OCI-LY7 (cell line): ENCODE measurements at regions not wholly inside any gene's neighbourhood (a gene's known extent, or its start where the extent isn't known, plus 50 kb on each side); places are given as distances from the start of the nearest gene placed in this dataset.

Experiments
- CTCF ChIP-seq: fragments of 200-600 bp; sonication (generic); conservative IDR thresholded peaks from 2 replicates; pipeline ENCODE4 v1.5.1; 2014; ENCODE audit warnings: mild to moderate bottlenecking, antibody characterized with exemption, low read length, moderate library complexity, mixed read lengths
- EZH2phosphoT487 ChIP-seq: fragments of 200-600 bp; sonication (generic); IDR thresholded peaks from 2 replicates; pipeline ENCODE4 v1.6.1; 2018; ENCODE audit warnings: low read depth, borderline replicate concordance, mild to moderate bottlenecking, mixed run types, antibody characterized with exemption, low read length, moderate library complexity, mixed read lengths

DNA sequence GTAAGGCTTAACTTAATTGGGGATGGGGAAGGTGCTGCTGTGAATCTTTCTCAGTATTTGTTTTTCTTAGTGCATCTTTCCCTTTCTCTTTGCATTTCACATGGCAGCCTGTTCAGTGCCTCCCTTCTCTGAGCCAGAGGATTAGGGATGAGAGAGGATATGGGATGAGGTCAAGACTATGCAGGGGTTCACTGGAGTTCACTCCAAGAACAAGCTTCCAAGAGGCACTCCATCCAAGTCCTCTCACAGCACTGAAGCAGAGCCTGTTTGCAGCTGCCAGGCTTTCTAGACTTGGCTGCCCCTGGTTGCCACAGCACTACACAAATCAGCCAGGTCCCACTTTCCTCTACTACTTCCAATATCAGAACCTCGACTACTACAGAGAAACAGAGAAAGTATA is 80.3 kb upstream of the GYPC start:
- TF ChIP-seq CTCF (no peak), EZH2phosphoT487 (no peak)
